KMS-11 (cell line): ENCODE measurements at regions not wholly inside any gene's neighbourhood (a gene's known extent, or its start where the extent isn't known, plus 50 kb on each side); places are given as distances from the start of the nearest gene placed in this dataset.

Experiments used
- H2AFZ ChIP-seq: fragments of 200-600 bp; sonication (generic); 2 replicates; pipeline ENCODE4 v1.6.1; 2016; ENCODE audit warnings: antibody characterized with exemption, mixed run types, low read depth
- H3K27ac ChIP-seq: fragments of 200-600 bp; sonication (generic); 2 replicates; pipeline ENCODE4 v1.6.1; 2016; ENCODE audit warnings: mild to moderate bottlenecking, mixed run types
- H3K27me3 ChIP-seq: fragments of 200-600 bp; sonication (generic); 2 replicates; pipeline ENCODE4 v1.6.1; 2017; ENCODE audit warnings: mild to moderate bottlenecking, low read depth, mixed run types, moderate library complexity; ENCODE audit not compliant: insufficient read depth
- H3K36me3 ChIP-seq: fragments of 200-600 bp; sonication (generic); 2 replicates; pipeline ENCODE4 v1.6.1; 2017; ENCODE audit warnings: mild to moderate bottlenecking, mixed run types; ENCODE audit not compliant: insufficient read depth
- H3K4me1 ChIP-seq: fragments of 200-600 bp; sonication (generic); 2 replicates; pipeline ENCODE4 v1.6.1; 2016; ENCODE audit warnings: mild to moderate bottlenecking, low read depth, mixed run types; ENCODE audit not compliant: poor library complexity, severe bottlenecking
- H3K4me2 ChIP-seq: fragments of 200-600 bp; sonication (generic); 2 replicates; pipeline ENCODE4 v1.7.0; 2016; ENCODE audit warnings: mild to moderate bottlenecking, mixed run types
- H3K4me3 ChIP-seq: fragments of 200-600 bp; sonication (generic); IDR thresholded peaks from 2 replicates; pipeline ENCODE4 v1.6.1; 2017; ENCODE audit warnings: low read depth, low read length, mixed read lengths; ENCODE audit not compliant: insufficient read depth
- H3K79me2 ChIP-seq: fragments of 200-600 bp; sonication (generic); 2 replicates; pipeline ENCODE4 v1.6.1; 2016; ENCODE audit warnings: low read depth, mixed run types; ENCODE audit not compliant: insufficient read depth
- H3K9ac ChIP-seq: fragments of 200-600 bp; sonication (generic); 2 replicates; pipeline ENCODE4 v1.6.1; 2016; ENCODE audit warnings: mild to moderate bottlenecking, mixed run types
- H4K20me1 ChIP-seq: fragments of 200-600 bp; sonication (generic); 2 replicates; pipeline ENCODE4 v1.6.1; 2016; ENCODE audit warnings: mild to moderate bottlenecking, mixed run types; ENCODE audit not compliant: insufficient read depth
- TF ChIP-seq, protein P1 (sequence below): fragments of 200-600 bp; sonication (generic); conservative IDR thresholded peaks from 2 replicates; pipeline ENCODE4 v1.6.1; 2017; ENCODE audit warnings: low read depth, mild to moderate bottlenecking, antibody characterized with exemption, low read length, moderate library complexity, mixed read lengths

DNA sequence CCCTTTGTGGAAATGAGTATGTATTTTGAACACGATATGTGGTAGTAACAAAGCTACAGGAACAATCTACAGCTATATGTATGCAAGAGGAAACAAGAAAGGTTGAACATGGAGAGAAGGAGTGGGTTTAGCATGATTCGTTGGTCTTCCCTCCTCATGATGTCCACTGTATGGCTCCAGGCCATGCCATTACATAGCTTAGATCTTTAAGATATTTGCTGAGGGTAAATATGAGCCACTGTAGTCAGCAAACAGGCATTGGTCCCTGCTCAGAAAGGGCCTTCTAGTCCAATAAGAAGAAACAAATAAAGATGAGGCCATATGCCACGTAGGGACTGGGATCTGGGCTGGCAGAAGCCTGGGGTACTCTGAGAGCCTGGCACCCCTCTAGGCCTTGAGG lies 543.2 kb upstream of the SGCD start:
- H3K9ac ChIP-seq, result no peak overlapping the region
- no peaks in the 10 kb centered on the region for H3K27me3 ChIP-seq
- no peak overlapping the region for H2AFZ ChIP-seq
- no peaks in the 10 kb centered on the region for H3K79me2 ChIP-seq
- no peak overlapping the region for H3K4me3 ChIP-seq
- no peak overlapping the region for H3K4me2 ChIP-seq
- H3K27ac ChIP-seq, result no peak overlapping the region
- TF ChIP-seq, protein P1, sequence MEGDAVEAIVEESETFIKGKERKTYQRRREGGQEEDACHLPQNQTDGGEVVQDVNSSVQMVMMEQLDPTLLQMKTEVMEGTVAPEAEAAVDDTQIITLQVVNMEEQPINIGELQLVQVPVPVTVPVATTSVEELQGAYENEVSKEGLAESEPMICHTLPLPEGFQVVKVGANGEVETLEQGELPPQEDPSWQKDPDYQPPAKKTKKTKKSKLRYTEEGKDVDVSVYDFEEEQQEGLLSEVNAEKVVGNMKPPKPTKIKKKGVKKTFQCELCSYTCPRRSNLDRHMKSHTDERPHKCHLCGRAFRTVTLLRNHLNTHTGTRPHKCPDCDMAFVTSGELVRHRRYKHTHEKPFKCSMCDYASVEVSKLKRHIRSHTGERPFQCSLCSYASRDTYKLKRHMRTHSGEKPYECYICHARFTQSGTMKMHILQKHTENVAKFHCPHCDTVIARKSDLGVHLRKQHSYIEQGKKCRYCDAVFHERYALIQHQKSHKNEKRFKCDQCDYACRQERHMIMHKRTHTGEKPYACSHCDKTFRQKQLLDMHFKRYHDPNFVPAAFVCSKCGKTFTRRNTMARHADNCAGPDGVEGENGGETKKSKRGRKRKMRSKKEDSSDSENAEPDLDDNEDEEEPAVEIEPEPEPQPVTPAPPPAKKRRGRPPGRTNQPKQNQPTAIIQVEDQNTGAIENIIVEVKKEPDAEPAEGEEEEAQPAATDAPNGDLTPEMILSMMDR, result no peak
- no peaks in the 10 kb centered on the region for H3K36me3 ChIP-seq
- H3K4me1 ChIP-seq, result no peaks in the 10 kb centered on the region
- no peaks in the 10 kb centered on the region for H4K20me1 ChIP-seq

DNA sequence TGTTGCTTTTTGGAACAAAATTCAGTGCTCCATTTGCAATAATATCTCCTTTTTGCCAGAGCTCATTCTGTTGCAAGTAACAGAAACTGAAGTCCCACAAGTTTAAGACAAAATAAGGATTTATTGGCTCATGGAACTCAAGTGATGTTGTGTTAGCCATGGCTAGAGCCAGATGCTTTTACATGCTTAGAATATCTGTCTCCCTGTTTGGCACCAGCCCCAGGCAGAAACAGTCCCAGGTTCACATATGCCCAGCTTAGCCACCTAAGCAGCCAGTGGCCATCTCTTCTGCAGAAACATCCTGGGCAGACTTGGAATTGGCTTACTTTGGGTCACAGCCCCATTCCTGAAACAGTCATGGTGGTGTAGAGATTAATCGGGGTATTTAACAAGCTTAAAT lies 540.9 kb upstream of the SGCD start:
- no peaks in the 10 kb centered on the region for H4K20me1 ChIP-seq
- TF ChIP-seq, protein P1, result no peak
- H3K36me3 ChIP-seq, result no peaks in the 10 kb centered on the region
- no peak overlapping the region for H3K4me3 ChIP-seq
- H3K4me1 ChIP-seq, result no peaks in the 10 kb centered on the region
- no peak overlapping the region for H2AFZ ChIP-seq
- no peaks in the 10 kb centered on the region for H3K27me3 ChIP-seq
- H3K9ac ChIP-seq, result no peak overlapping the region
- no peaks in the 10 kb centered on the region for H3K79me2 ChIP-seq
- no peak overlapping the region for H3K27ac ChIP-seq
- H3K4me2 ChIP-seq, result no peak overlapping the region

DNA sequence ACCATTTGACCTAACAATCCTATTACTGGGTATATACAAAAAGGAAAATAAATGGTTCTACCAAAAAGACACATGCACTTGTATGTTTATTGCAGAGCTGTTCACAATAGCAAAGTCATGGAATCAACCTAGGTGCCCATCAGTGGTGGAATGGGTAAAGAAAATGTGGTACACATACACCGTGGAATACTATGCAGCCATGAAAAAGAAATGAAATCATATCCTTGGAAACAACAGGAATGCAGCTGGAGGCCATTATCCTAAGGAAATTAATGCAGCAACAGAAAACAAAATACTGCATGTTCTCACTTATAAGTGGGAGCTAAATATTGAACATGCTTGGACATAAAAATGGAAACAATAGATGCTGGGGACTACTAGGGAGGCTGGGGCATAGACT lies 534.1 kb upstream of the SGCD start:
- H3K27ac ChIP-seq, result no peak overlapping the region
- H3K4me2 ChIP-seq, result no peak overlapping the region
- no peak overlapping the region for H2AFZ ChIP-seq
- H3K4me1 ChIP-seq, result no peaks in the 10 kb centered on the region
- no peak overlapping the region for H3K4me3 ChIP-seq
- TF ChIP-seq, protein P1, result no peak
- no peaks in the 10 kb centered on the region for H3K27me3 ChIP-seq
- H4K20me1 ChIP-seq, result no peaks in the 10 kb centered on the region
- H3K9ac ChIP-seq, result no peak overlapping the region
- no peaks in the 10 kb centered on the region for H3K36me3 ChIP-seq
- no peaks in the 10 kb centered on the region for H3K79me2 ChIP-seq

DNA sequence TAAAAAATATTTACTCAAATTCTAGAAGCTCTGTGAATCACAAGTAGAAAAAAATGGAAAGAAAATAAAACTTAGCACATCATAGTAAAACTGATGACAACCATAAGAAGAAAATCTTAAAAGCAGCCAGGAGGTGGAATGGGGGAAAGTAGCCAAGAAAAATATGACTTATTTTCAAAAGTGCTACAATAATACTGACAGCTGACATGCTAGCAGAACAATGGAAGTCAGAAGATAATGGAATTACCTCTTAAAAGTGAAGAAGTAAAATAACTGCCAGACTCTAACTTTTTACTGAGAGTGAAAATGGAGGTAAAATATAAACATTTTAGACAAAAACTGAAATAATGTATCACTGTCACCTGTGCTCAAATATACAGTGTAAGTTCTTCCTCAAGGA lies 532.2 kb upstream of the SGCD start:
- TF ChIP-seq, protein P1, result no peak
- Histone ChIP-seq H3K36me3 (no peaks in the 10 kb centered on the region), H3K9ac (no peak overlapping the region), H3K4me3 (no peak overlapping the region), H3K79me2 (no peaks in the 10 kb centered on the region), H2AFZ (no peak overlapping the region), H3K4me2 (no peak overlapping the region), H3K27me3 (no peaks in the 10 kb centered on the region), H3K27ac (no peak overlapping the region), H4K20me1 (no peaks in the 10 kb centered on the region), H3K4me1 (no peaks in the 10 kb centered on the region)

DNA sequence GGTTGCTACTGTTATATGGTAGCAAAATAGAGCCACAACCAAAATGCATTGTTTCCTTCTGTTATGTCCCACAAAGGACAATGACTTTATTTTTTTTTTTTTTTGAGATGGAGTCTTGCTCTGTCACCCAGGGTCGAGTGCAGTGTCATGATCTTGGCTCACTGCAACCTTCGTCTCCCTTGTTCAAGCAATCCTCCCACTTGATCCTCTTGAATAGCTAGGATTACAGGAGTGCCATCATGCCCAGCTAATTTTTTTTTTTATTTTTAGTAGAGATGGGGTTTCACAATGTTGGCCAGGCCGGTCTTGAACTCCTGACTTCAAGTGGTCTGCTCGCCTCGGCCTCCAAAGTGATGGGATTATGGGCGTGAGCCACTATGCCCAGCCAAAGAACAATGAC lies 527.7 kb upstream of the SGCD start:
- no peaks in the 10 kb centered on the region for H3K4me1 ChIP-seq
- H4K20me1 ChIP-seq, result no peaks in the 10 kb centered on the region
- H3K27ac ChIP-seq, result no peak overlapping the region

More for the DNA sequence above, 527.7 kb upstream of the SGCD start:
- no peaks in the 10 kb centered on the region for H3K36me3 ChIP-seq
- TF ChIP-seq, protein P1, result no peak
- H3K4me2 ChIP-seq, result no peak overlapping the region
- no peak overlapping the region for H3K9ac ChIP-seq
- no peaks in the 10 kb centered on the region for H3K27me3 ChIP-seq
- no peak overlapping the region for H3K4me3 ChIP-seq
- no peak overlapping the region for H2AFZ ChIP-seq
- H3K79me2 ChIP-seq, result no peaks in the 10 kb centered on the region
